ENCODE measurements at regions not wholly inside any gene's neighbourhood (a gene's known extent, or its start where the extent isn't known, plus 50 kb on each side); places are given as distances from the start of the nearest gene placed in this dataset.
A peak's percentile ranks its signal among the peaks of the same experiment; 100 is the strongest.

DNA sequence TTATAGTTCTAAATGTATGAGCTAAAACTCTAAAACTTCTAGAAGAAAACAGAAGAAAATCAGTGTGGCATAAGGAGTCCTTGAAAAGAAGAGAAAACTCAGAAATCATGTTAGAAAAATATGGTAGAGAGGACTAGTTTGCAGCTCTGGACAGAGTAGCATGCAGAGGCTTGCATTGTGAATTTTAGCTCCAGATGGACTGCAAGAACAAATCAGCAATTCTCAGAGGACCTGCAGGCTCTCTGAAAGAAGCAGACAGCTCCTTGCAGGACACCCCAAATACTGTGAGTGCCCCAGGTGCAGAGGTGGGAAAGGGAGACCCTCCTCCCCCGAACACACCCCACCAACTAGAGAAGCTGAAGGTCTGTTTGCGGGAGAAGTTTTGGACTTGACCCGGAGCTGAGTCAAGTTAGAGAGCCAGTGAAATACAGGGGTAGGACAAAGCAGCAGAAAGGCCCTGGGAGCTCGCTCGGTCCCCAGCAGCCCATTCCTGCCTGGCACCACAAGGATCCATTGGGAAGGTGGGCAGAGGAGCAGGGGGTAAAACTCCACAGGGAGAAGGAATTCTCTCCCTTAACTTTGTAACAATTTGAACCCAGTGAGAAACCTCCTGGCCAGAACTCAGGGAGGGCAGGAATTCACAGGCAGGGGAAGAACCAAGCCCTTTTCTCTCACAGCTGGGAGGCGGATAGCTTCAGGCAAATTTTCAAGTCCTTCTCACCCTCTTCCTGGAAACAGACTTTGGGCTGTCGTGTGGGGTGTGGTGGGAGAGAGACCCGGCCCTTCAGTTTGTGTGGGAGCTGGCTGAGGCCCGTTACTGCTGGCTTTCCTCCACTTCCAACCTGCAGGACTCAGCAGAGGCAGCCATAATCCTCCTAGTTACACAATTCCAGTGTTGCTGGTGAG lies 216.2 kb upstream of the SLC35G4 start:
- no peaks in the 10 kb centered on the region for H3K36me3 Mint-ChIP-seq (ENCODE audit: low read depth)
- H3K9me3 Mint-ChIP-seq: no peaks in the 10 kb centered on the region
- TF ChIP-seq CTCF (IDR thresholded peaks at IDR 0.05): no peak
- peaks cover 6% of the 10 kb centered on the region for H3K27me3 Mint-ChIP-seq (ENCODE audit: insufficient read depth)
- H3K4me1 Mint-ChIP-seq (ENCODE audit: low read depth): peaks cover 13% of the 10 kb centered on the region; the same call in 1 of the 2 replicates
- no peak overlapping the region for H3K27ac Mint-ChIP-seq
- no peak for DNase-seq
- H3K4me3 Mint-ChIP-seq: no peak overlapping the region

DNA sequence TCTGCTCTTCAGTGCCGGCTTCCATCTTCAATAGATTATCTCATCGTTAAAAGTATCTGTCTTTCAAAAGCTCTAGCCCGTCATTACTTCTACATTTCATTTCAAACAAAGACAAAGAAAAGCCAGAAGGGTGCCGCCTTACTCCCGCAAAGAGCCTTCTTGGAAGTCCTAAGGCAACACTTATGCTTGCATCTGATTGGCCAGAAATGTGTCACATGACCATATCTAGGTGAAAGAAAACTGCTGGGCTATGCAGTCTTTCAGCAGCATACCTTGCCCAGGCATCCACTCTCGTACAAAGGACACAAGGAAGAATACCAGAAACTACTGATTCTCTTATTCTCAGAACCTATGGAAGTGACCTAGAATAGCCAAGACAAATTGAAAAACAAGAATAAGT lies 217.1 kb upstream of the SLC35G4 start:
- peaks cover 8% of the 10 kb centered on the region for H3K27me3 Mint-ChIP-seq (ENCODE audit: insufficient read depth)
- no peak for TF ChIP-seq CTCF (IDR thresholded peaks at IDR 0.05)

DNA sequence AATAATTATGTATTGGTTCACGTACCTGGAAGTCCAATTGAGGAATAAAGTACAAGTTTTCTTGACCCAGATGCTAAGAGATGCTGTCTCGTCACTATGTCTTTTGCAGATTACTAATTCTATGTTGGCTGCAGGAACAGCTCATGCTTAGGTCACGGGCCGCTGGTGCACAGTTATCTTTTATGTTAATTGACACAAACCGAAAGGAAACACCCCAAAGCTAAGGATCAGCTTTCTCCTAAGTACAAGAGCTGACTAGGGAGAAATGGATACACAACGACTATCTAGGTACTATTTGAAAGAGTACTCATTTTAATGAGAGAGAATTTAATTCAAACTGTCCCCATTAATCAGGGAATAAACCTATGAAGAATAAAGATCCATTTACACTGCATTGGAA lies 217.7 kb upstream of the SLC35G4 start:
- Mint-ChIP-seq H3K27me3 (ENCODE audit: insufficient read depth) (peaks cover 8% of the 10 kb centered on the region), H3K4me3 (peak overlapping the region; percentile 52; the same call in 1 of the 2 replicates), H3K4me1 (ENCODE audit: low read depth) (peaks cover 13% of the 10 kb centered on the region; the same call in 1 of the 2 replicates), H3K27ac (no peak overlapping the region), H3K36me3 (ENCODE audit: low read depth) (no peaks in the 10 kb centered on the region), H3K9me3 (no peaks in the 10 kb centered on the region)
- TF ChIP-seq CTCF (IDR thresholded peaks at IDR 0.05): no peak
- DNase-seq: no peak

More for the DNA sequence above, 217.1 kb upstream of the SLC35G4 start:
- no peak overlapping the region for H3K27ac Mint-ChIP-seq
- no peak for DNase-seq
- no peaks in the 10 kb centered on the region for H3K36me3 Mint-ChIP-seq (ENCODE audit: low read depth)
- H3K4me1 Mint-ChIP-seq (ENCODE audit: low read depth): peaks cover 13% of the 10 kb centered on the region; the same call in 1 of the 2 replicates
- H3K9me3 Mint-ChIP-seq: no peaks in the 10 kb centered on the region
- H3K4me3 Mint-ChIP-seq: no peak overlapping the region; the same call in 1 of the 2 replicates

GRCh38 chr18:11388755-11389680 lies 220.4 kb upstream of the SLC35G4 start:
- no peak for TF ChIP-seq CTCF (IDR thresholded peaks at IDR 0.05)
- Mint-ChIP-seq H3K4me1 (ENCODE audit: low read depth) (peaks cover 13% of the 10 kb centered on the region; the same call in 1 of the 2 replicates), H3K27me3 (ENCODE audit: insufficient read depth) (peaks cover 8% of the 10 kb centered on the region), H3K27ac (no peak overlapping the region), H3K9me3 (no peaks in the 10 kb centered on the region), H3K36me3 (ENCODE audit: low read depth) (no peaks in the 10 kb centered on the region), H3K4me3 (no peak overlapping the region)
- no peak for DNase-seq

GRCh38 chr18:11387880-11388279 lies 221.5 kb upstream of the SLC35G4 start:
- no peaks in the 10 kb centered on the region for H3K9me3 Mint-ChIP-seq
- TF ChIP-seq CTCF (IDR thresholded peaks at IDR 0.05): peak; percentile 74

More at GRCh38 chr18:11387880-11388279, 221.5 kb upstream of the SLC35G4 start:
- H3K27ac Mint-ChIP-seq: no peak overlapping the region
- H3K27me3 Mint-ChIP-seq (ENCODE audit: insufficient read depth): peaks cover 8% of the 10 kb centered on the region
- peak; percentile 59 for DNase-seq
- H3K36me3 Mint-ChIP-seq (ENCODE audit: low read depth): no peaks in the 10 kb centered on the region
- H3K4me3 Mint-ChIP-seq: no peak overlapping the region
- H3K4me1 Mint-ChIP-seq (ENCODE audit: low read depth): peaks cover 13% of the 10 kb centered on the region; the same call in 1 of the 2 replicates

Measured in HFFc6 (cell line).